Sigmoid colon (tissue), 3 donors: ENCODE measurements at regions not wholly inside any gene's neighbourhood (a gene's known extent, or its start where the extent isn't known, plus 50 kb on each side); places are given as distances from the start of the nearest gene placed in this dataset.

Experiments used
- POLR2A ChIP-seq, 2 donors: fragments of 450-650 bp; IDR thresholded peaks; one replicate each; pipeline ENCODE4 v1.6.1; 2016; ENCODE audit warnings: antibody characterized with exemption in 2 of 2, mild to moderate bottlenecking in 2 of 2, moderate library complexity in 2 of 2
- TF ChIP-seq, protein P1 (sequence below), 4 experiments: fragments of 450-650 bp in 3 of 4; fragments of 200-600 bp in 1 of 4; IDR thresholded peaks; one replicate each; pipeline ENCODE4 v1.5.1; 2016 to 2019; ENCODE audit warnings: antibody characterized with exemption in 4 of 4, mild to moderate bottlenecking in 3 of 4, moderate library complexity in 2 of 4

- TF ChIP-seq, protein P1, sequence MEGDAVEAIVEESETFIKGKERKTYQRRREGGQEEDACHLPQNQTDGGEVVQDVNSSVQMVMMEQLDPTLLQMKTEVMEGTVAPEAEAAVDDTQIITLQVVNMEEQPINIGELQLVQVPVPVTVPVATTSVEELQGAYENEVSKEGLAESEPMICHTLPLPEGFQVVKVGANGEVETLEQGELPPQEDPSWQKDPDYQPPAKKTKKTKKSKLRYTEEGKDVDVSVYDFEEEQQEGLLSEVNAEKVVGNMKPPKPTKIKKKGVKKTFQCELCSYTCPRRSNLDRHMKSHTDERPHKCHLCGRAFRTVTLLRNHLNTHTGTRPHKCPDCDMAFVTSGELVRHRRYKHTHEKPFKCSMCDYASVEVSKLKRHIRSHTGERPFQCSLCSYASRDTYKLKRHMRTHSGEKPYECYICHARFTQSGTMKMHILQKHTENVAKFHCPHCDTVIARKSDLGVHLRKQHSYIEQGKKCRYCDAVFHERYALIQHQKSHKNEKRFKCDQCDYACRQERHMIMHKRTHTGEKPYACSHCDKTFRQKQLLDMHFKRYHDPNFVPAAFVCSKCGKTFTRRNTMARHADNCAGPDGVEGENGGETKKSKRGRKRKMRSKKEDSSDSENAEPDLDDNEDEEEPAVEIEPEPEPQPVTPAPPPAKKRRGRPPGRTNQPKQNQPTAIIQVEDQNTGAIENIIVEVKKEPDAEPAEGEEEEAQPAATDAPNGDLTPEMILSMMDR (IDR thresholded peaks at IDR 0.05), result no peak
- no peak for TF ChIP-seq POLR2A (IDR thresholded peaks at IDR 0.05)
These were observed 1348.0 kb downstream of the TMEM121 start for GRCh38 chr14:106874350-106874749.
